H1 (cell line): ENCODE measurements at regions not wholly inside any gene's neighbourhood (a gene's known extent, or its start where the extent isn't known, plus 50 kb on each side); places are given as distances from the start of the nearest gene placed in this dataset.
"Not testable (repeated sequence)": the region's sequence is repeated elsewhere in the genome, so short reads cannot be mapped to it uniquely, and the experiment has no call there.

Source experiments
- CTCF ChIA-PET: fragments of 300-600 bp; sonication (Branson Sonifier 250); formaldehyde crosslinking; loops from one replicate; lab custom pipeline; 2021; ENCODE audit not compliant: partially characterized antibody; lab: Charles Lee
- POLR2A ChIA-PET: fragments of 300-600 bp; sonication (Branson Sonifier 250); formaldehyde crosslinking; loops from one replicate; lab custom pipeline; 2021; ENCODE audit warnings: inconsistent platforms; ENCODE audit not compliant: partially characterized antibody; lab: Charles Lee
- DNase-seq, 2 experiments: peaks; one replicate each; pipeline versions ENCODE4 v3.0.0 to v3.0.0-alpha.2; 2010 to 2022; ENCODE audit warnings: low spot score in 2 of 2, low read depth in 1 of 2, mixed read lengths in 1 of 2
- FAIRE-seq: peaks from 2 replicates; lab custom pipeline; 2011; peaks lifted over from hg19 to GRCh38; lab: Jason Lieb, UNC
- H2AFZ ChIP-seq: 2 replicates; pipeline ENCODE4 v1.8.1; 2012; ENCODE audit warnings: low read length, inconsistent platforms
- H2AK5ac ChIP-seq: 2 replicates; pipeline ENCODE4 v1.6.1; 2013; ENCODE audit warnings: low read depth, low read length
- H2BK120ac ChIP-seq: replicated peaks from 2 replicates; pipeline ENCODE3; 2013; ENCODE audit warnings: low read depth, low read length, inconsistent platforms
- H2BK12ac ChIP-seq: 2 replicates; pipeline ENCODE4 v1.6.1; 2013; ENCODE audit warnings: low read depth, low read length
- H2BK15ac ChIP-seq: 2 replicates; pipeline ENCODE4 v1.6.1; 2013; ENCODE audit warnings: low read length
- H2BK20ac ChIP-seq: 2 replicates; pipeline ENCODE4 v1.6.1; 2013; ENCODE audit warnings: low read length
- H2BK5ac ChIP-seq: 2 replicates; pipeline ENCODE4 v1.6.1; 2013; ENCODE audit warnings: low read depth, low read length
- H3K14ac ChIP-seq: 2 replicates; pipeline ENCODE4 v1.6.1; 2013; ENCODE audit warnings: inconsistent platforms; ENCODE audit not compliant: insufficient read length
- H3K18ac ChIP-seq: 2 replicates; pipeline ENCODE4 v1.6.1; 2013; ENCODE audit warnings: low read length; ENCODE audit errors: extremely low read depth
- H3K23ac ChIP-seq: 2 replicates; pipeline ENCODE4 v1.6.1; 2013; ENCODE audit warnings: inconsistent platforms; ENCODE audit not compliant: insufficient read length
- H3K23me2 ChIP-seq: 2 replicates; pipeline ENCODE4 v1.6.1; 2013; ENCODE audit warnings: low read depth, low read length
- H3K27ac ChIP-seq: 2 replicates; pipeline ENCODE4 v1.6.1; 2011; ENCODE audit warnings: low read depth, low read length, inconsistent platforms
- H3K27me3 ChIP-seq, 4 experiments: replicated peaks in 1 of 4; 1 replicate in 1 of 4; 2 replicates in 3 of 4; pipeline versions ENCODE4 v1.6.1 to v1.8.1; 2011 to 2013; ENCODE audit warnings: low read length in 3 of 4, mild to moderate bottlenecking in 3 of 4, inconsistent platforms in 2 of 4, mixed read lengths in 2 of 4, moderate library complexity in 1 of 4; ENCODE audit not compliant: control insufficient read depth in 3 of 4, insufficient read depth in 3 of 4; ENCODE audit errors: extremely low read depth in 1 of 4
- H3K36me3 ChIP-seq, 4 experiments: 2 replicates each; pipeline versions ENCODE4 v1.6.1 to v1.8.1; 2011 to 2013; ENCODE audit warnings: mild to moderate bottlenecking in 4 of 4, low read length in 3 of 4, moderate library complexity in 2 of 4, control low read depth in 1 of 4, inconsistent platforms in 1 of 4; ENCODE audit not compliant: insufficient read depth in 4 of 4, control insufficient read depth in 2 of 4
- H3K4ac ChIP-seq: replicated peaks from 2 replicates; pipeline ENCODE3; 2013; ENCODE audit warnings: low read length, low read depth, mixed read lengths, inconsistent platforms; ENCODE audit not compliant: insufficient read length
- H3K4me1 ChIP-seq, 4 experiments: replicated peaks in 1 of 4; 1 replicate in 1 of 4; 2 replicates in 3 of 4; pipeline versions ENCODE4 v1.6.1 to v1.8.1; 2011 to 2013; ENCODE audit warnings: low read length in 3 of 4, inconsistent platforms in 2 of 4, mixed read lengths in 1 of 4; ENCODE audit not compliant: insufficient read depth in 4 of 4, control insufficient read depth in 3 of 4
- H3K4me2 ChIP-seq, 2 experiments: 2 replicates each; pipeline versions ENCODE4 v1.6.1 to v1.8.1; 2011 to 2013; ENCODE audit warnings: low read depth in 2 of 2, low read length in 2 of 2, control low read depth in 1 of 2, inconsistent platforms in 1 of 2, mild to moderate bottlenecking in 1 of 2; ENCODE audit not compliant: insufficient read depth in 1 of 2
- H3K4me3 ChIP-seq, 4 experiments: fragments of 200-600, 300-600 bp in 1 of 4; sonication (generic), shearing (Covaris generic), sonication (Bioruptor Twin) in 1 of 4; 2 replicates each; pipeline versions ENCODE4 v1.5.1 to v1.8.1; 2011 to 2016; ENCODE audit warnings: low read length in 4 of 4, low read depth in 3 of 4, control low read depth in 2 of 4, inconsistent platforms in 2 of 4, mild to moderate bottlenecking in 2 of 4, mixed read lengths in 1 of 4, moderate library complexity in 1 of 4; ENCODE audit not compliant: insufficient read depth in 2 of 4; ENCODE audit errors: extremely low read depth in 1 of 4
- H3K56ac ChIP-seq: replicated peaks from 2 replicates; pipeline ENCODE3; 2013; ENCODE audit warnings: low read depth, mild to moderate bottlenecking, mixed read lengths, low read length, inconsistent platforms; ENCODE audit not compliant: insufficient read length
- H3K79me1 ChIP-seq: 2 replicates; pipeline ENCODE4 v1.6.1; 2013; ENCODE audit warnings: low read depth, low read length, control low read depth
- H3K79me2 ChIP-seq, 2 experiments: 2 replicates each; pipeline versions ENCODE4 v1.6.1 to v1.8.1; 2012 to 2013; ENCODE audit warnings: low read length in 2 of 2, mild to moderate bottlenecking in 2 of 2, inconsistent platforms in 1 of 2; ENCODE audit not compliant: insufficient read depth in 2 of 2, control insufficient read depth in 1 of 2
- H3K9ac ChIP-seq, 4 experiments: replicated peaks in 1 of 4; 1 replicate in 1 of 4; 2 replicates in 3 of 4; pipeline versions ENCODE4 v1.6.1 to v1.8.1; 2011 to 2013; ENCODE audit warnings: low read depth in 3 of 4, low read length in 3 of 4, control low read depth in 2 of 4, mild to moderate bottlenecking in 2 of 4, moderate library complexity in 2 of 4, inconsistent platforms in 1 of 4; ENCODE audit errors: extremely low read depth in 1 of 4
- H3K9me3 ChIP-seq, 2 experiments: 2 replicates each; pipeline versions ENCODE4 v1.6.1 to v1.8.1; 2012 to 2013; ENCODE audit warnings: mild to moderate bottlenecking in 2 of 2, moderate library complexity in 2 of 2, control low read depth in 1 of 2, inconsistent platforms in 1 of 2, low read depth in 1 of 2, low read length in 1 of 2, mixed read lengths in 1 of 2; ENCODE audit not compliant: insufficient read depth in 2 of 2
- H4K20me1 ChIP-seq, 2 experiments: replicated peaks in 1 of 2; 2 replicates each; pipeline versions ENCODE3 to v1.8.1; 2011 to 2013; ENCODE audit warnings: inconsistent platforms in 2 of 2, low read length in 2 of 2, mild to moderate bottlenecking in 1 of 2; ENCODE audit not compliant: insufficient read depth in 2 of 2, control insufficient read depth in 1 of 2
- H4K5ac ChIP-seq: 2 replicates; pipeline ENCODE4 v1.6.1; 2013; ENCODE audit warnings: low read length, low read depth, mixed read lengths, inconsistent platforms; ENCODE audit not compliant: insufficient read length
- H4K8ac ChIP-seq: 2 replicates; pipeline ENCODE4 v1.8.0; 2013; ENCODE audit warnings: mild to moderate bottlenecking, moderate library complexity, low read length, inconsistent platforms; ENCODE audit not compliant: insufficient read depth; ENCODE audit errors: extremely low read depth
- H4K91ac ChIP-seq: replicated peaks from 2 replicates; pipeline ENCODE3; 2013; ENCODE audit warnings: low read length, mixed read lengths, inconsistent platforms; ENCODE audit not compliant: insufficient read length
- WGBS, 2 experiments: shearing (Covaris generic) in 1 of 2; methylation state at CpG; one replicate each; pipeline versions ENCODE4 v1.1.6 to v1.1.7; 2013 to 2015; ENCODE audit warnings: low lambda C conversion rate in 2 of 2, mixed read lengths in 2 of 2, inconsistent platforms in 1 of 2, low coverage in 1 of 2, missing lambda C conversion rate in 1 of 2; ENCODE audit not compliant: insufficient replicate concordance in 2 of 2, insufficient coverage in 1 of 2, insufficient read length in 1 of 2; ENCODE audit errors: extremely low coverage in 1 of 2, missing lambda C conversion rate in 1 of 2; 5-methylcytosine and 5-hydroxymethylcytosine counted together

DNA sequence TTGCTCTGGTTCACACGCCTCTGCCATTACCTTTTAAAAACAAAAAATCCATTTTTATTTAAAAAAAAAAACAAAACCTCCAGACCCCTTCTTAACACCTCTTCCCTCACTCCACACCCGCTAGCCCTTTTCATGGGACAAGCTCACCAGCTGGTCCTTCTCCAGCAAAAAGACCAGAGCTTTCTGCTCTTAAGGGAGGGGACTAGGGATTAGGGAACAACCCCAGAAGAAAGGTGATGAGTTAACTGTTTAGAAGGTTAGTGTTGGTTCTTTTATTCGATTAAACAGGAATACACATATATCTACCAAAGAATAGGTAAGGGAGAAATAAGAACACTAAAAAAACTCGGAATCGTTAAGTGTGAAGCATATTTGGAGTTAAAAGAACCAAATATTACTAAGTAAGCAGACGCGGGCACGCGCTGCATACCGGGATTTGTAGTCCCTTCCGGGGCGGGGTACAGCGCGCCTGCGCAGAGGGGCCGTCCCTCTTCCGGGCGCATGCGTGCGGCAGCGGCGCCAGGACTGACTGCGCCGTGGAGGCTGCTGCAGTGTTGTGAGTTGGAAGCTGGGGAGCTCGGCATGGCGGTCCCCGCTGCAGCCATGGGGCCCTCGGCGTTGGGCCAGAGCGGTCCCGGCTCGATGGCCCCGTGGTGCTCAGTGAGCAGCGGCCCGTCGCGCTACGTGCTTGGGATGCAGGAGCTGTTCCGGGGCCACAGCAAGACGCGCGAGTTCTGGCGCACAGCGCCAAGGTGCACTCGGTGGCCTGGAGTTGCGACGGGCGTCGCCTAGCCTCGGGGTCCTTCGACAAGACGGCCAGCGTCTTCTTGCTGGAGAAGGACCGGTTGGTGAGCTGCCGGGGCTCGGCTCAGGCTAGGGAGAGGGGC, 92.6 kb upstream of the FAM153A start:
- H3K23ac ChIP-seq, H3K14ac ChIP-seq, H3K79me2 ChIP-seq, H3K56ac ChIP-seq, H2BK15ac ChIP-seq, H2AFZ ChIP-seq, H3K79me1 ChIP-seq, H3K36me3 ChIP-seq, H4K5ac ChIP-seq, H2BK12ac ChIP-seq, H3K27me3 ChIP-seq, DNase-seq, H4K91ac ChIP-seq, H4K20me1 ChIP-seq, H2BK120ac ChIP-seq, POLR2A ChIA-PET, CTCF ChIA-PET, H2AK5ac ChIP-seq, H2BK5ac ChIP-seq, H3K4ac ChIP-seq, H3K23me2 ChIP-seq, H3K9me3 ChIP-seq, H2BK20ac ChIP-seq, H4K8ac ChIP-seq, H3K27ac ChIP-seq, H3K18ac ChIP-seq, H3K4me1 ChIP-seq: not testable (repeated sequence)
- Histone ChIP-seq H3K4me2 (peak overlapping the region in 1 of 2 experiments; percentile 45; a peak in 1 of 4 replicates), H3K4me3 (peak overlapping the region; percentile 15 to 61 (median 40); a peak in 4 of 8 replicates), H3K9ac (peak overlapping the region in 1 of 4 experiments; percentile 51; a peak in 1 of 7 replicates)
- FAIRE-seq, result peak; percentile 42
- WGBS, 2 experiments, result 40% methylated on average over 2 of the region's 56 CpGs; no CpG with 5 or more reads in 1 of the 2 experiments
